ENCODE measurements at regions not wholly inside any gene's neighbourhood (a gene's known extent, or its start where the extent isn't known, plus 50 kb on each side); places are given as distances from the start of the nearest gene placed in this dataset.

GRCh38 chr1:96649301-96649700, 72.3 kb upstream of the PTBP2 start:
- Mint-ChIP-seq H3K36me3 (no peaks in the 10 kb centered on the region), H3K27ac (no peak overlapping the region), H3K4me1 (no peaks in the 10 kb centered on the region), H3K27me3 (ENCODE audit: low read depth in 2 of 2) (no peaks in the 10 kb centered on the region), H3K4me3 (no peak overlapping the region), H3K9me3 (peaks cover 6 to 8% of the 10 kb centered on the region in 2 donors)
- no peaks in the 10 kb centered on the region for H3K27me3 ChIP-seq (ENCODE audit: control insufficient read depth, insufficient read depth, low read length)
- no peak overlapping the region for H3K27ac ChIP-seq (ENCODE audit: low read length)
- no peak for TF ChIP-seq CTCF (IDR thresholded peaks at IDR 0.05)
- intact Hi-C loops (cut with micrococcal nuclease) = no loop called here
- DNase-seq (no peak), ATAC-seq (no peak)
- no peak overlapping the region for H3K4me3 ChIP-seq (ENCODE audit: low read length)
- no peaks in the 10 kb centered on the region for H3K36me3 ChIP-seq (ENCODE audit: control insufficient read depth, insufficient read depth, low read length)
- H3K4me1 ChIP-seq (ENCODE audit: control insufficient read depth, insufficient read depth, low read length) = no peaks in the 10 kb centered on the region
- H3K9me3 ChIP-seq (ENCODE audit: control insufficient read depth, insufficient read depth, low read length) = peaks cover 3% of the 10 kb centered on the region

DNA sequence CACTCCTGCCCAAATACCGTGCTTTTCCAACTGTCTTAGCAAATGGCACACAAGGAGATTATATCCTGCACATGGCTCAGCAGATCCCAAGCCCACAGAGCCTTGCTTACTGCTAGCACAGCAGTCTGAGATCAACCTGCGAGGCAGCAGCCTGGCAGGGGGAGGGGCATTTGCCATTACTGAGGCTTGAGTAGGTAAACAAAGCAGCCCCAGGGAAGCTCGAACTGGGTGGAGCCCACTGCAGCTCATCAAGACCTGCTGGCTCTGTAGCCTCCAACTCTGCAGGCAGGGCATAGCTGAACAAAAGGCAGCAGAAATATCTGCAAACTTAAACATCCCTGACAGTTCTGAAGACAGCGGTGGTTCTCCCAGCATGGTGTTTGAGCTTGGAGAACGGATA, 70.1 kb upstream of the PTBP2 start:
- Histone ChIP-seq H3K36me3 (ENCODE audit: control insufficient read depth, insufficient read depth, low read length) (no peaks in the 10 kb centered on the region), H3K27me3 (ENCODE audit: control insufficient read depth, insufficient read depth, low read length) (no peaks in the 10 kb centered on the region), H3K9me3 (ENCODE audit: control insufficient read depth, insufficient read depth, low read length) (peaks cover 3% of the 10 kb centered on the region), H3K4me1 (ENCODE audit: control insufficient read depth, insufficient read depth, low read length) (no peaks in the 10 kb centered on the region), H3K27ac (ENCODE audit: low read length) (no peak overlapping the region), H3K4me3 (ENCODE audit: low read length) (no peak overlapping the region)
- Mint-ChIP-seq H3K4me1 (no peaks in the 10 kb centered on the region), H3K27me3 (ENCODE audit: low read depth in 2 of 2) (no peaks in the 10 kb centered on the region), H3K36me3 (no peaks in the 10 kb centered on the region), H3K4me3 (no peak overlapping the region), H3K27ac (no peak overlapping the region), H3K9me3 (peaks cover 6 to 9% of the 10 kb centered on the region in 2 donors)
- intact Hi-C loops (cut with micrococcal nuclease) = no loop called here
- DNase-seq (no peak), ATAC-seq (no peak)
- WGBS (ENCODE audit: insufficient coverage) = 83% methylated on average over 5 of the region's 5 CpGs
- TF ChIP-seq CTCF (IDR thresholded peaks at IDR 0.05) = no peak

- peaks cover 2 to 6% of the 10 kb centered on the region in 2 donors for H3K9me3 Mint-ChIP-seq
- no peaks in the 10 kb centered on the region for H3K4me1 Mint-ChIP-seq
- H3K4me3 ChIP-seq (ENCODE audit: low read length) = no peak overlapping the region
- no peak overlapping the region for H3K27ac Mint-ChIP-seq
- no peak overlapping the region for H3K27ac ChIP-seq (ENCODE audit: low read length)
- no peaks in the 10 kb centered on the region for H3K4me1 ChIP-seq (ENCODE audit: control insufficient read depth, insufficient read depth, low read length)
- DNase-seq (no peak), ATAC-seq (no peak)
- H3K9me3 ChIP-seq (ENCODE audit: control insufficient read depth, insufficient read depth, low read length) = no peaks in the 10 kb centered on the region
- no peak for TF ChIP-seq CTCF (IDR thresholded peaks at IDR 0.05)
- intact Hi-C loops (cut with micrococcal nuclease) = no loop called here
- no peaks in the 10 kb centered on the region for H3K27me3 ChIP-seq (ENCODE audit: control insufficient read depth, insufficient read depth, low read length)
- no peaks in the 10 kb centered on the region for H3K27me3 Mint-ChIP-seq (ENCODE audit: low read depth in 2 of 2)
- WGBS (ENCODE audit: insufficient coverage) = 75% methylated on average over 1 of the region's 3 CpGs
- H3K4me3 Mint-ChIP-seq = no peak overlapping the region
- no peaks in the 10 kb centered on the region for H3K36me3 Mint-ChIP-seq
- no peaks in the 10 kb centered on the region for H3K36me3 ChIP-seq (ENCODE audit: control insufficient read depth, insufficient read depth, low read length)
Measured at GRCh38 chr1:96660051-96660450, 61.5 kb upstream of the PTBP2 start.

DNA sequence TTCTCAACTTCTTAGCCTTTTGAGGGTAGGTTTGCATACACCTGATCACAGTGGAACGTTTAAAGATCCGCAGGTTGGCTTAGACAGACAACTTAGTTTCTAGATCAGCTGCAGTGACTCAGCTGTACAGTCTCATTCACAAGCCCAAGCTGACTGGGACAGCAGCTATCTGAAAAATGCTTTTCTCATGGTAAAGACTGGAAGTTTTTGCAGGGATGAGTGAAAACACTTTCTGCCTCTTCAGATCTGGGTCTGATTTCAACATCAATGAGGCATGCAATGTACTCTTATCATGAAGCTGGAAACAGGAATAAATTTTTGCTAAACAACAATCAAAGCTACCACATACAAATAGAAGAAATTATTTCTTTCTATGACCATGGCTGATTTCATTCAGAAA, 61.1 kb upstream of the PTBP2 start:
- no peak overlapping the region for H3K27ac Mint-ChIP-seq
- Histone ChIP-seq H3K27me3 (ENCODE audit: control insufficient read depth, insufficient read depth, low read length) (no peaks in the 10 kb centered on the region), H3K4me3 (ENCODE audit: low read length) (no peak overlapping the region), H3K4me1 (ENCODE audit: control insufficient read depth, insufficient read depth, low read length) (no peaks in the 10 kb centered on the region), H3K9me3 (ENCODE audit: control insufficient read depth, insufficient read depth, low read length) (no peaks in the 10 kb centered on the region), H3K36me3 (ENCODE audit: control insufficient read depth, insufficient read depth, low read length) (no peaks in the 10 kb centered on the region), H3K27ac (ENCODE audit: low read length) (no peak overlapping the region)
- H3K36me3 Mint-ChIP-seq = no peaks in the 10 kb centered on the region
- H3K9me3 Mint-ChIP-seq = peaks cover 2 to 5% of the 10 kb centered on the region in 2 donors
- 96% methylated on average over 2 of the region's 2 CpGs for WGBS (ENCODE audit: insufficient coverage)
- intact Hi-C loops (cut with micrococcal nuclease) = no loop called here
- no peak for ATAC-seq
- DNase-seq = no peak
- no peaks in the 10 kb centered on the region for H3K4me1 Mint-ChIP-seq
- H3K4me3 Mint-ChIP-seq = no peak overlapping the region
- no peak for TF ChIP-seq CTCF (IDR thresholded peaks at IDR 0.05)
- H3K27me3 Mint-ChIP-seq (ENCODE audit: low read depth in 2 of 2) = no peaks in the 10 kb centered on the region
